ENCODE measurements at regions not wholly inside any gene's neighbourhood (a gene's known extent, or its start where the extent isn't known, plus 50 kb on each side); places are given as distances from the start of the nearest gene placed in this dataset.

GRCh38 chr14:39483682-39484081 is 51.4 kb upstream of the FBXO33 start (continued):
- TF ChIP-seq ZNF114 (CRISPR knock-in tag; IDR thresholded peaks at IDR 0.05): no peak
- no peak for TF ChIP-seq EZH2phosphoT487 (IDR thresholded peaks at IDR 0.05; ENCODE audit: unreplicated experiment)
- no peak for TF ChIP-seq STAT1 (IDR thresholded peaks at IDR 0.05; ENCODE audit: unreplicated experiment)

Data from GM23338 (cell line).